Stimulated activated CD8-positive, alpha-beta memory T cell treated with anti-CD3 and anti-CD28 coated beads, Interleukin-7, amount 100 ng/mL, for 1 hour (primary cell): ENCODE measurements at regions not wholly inside any gene's neighbourhood (a gene's known extent, or its start where the extent isn't known, plus 50 kb on each side); places are given as distances from the start of the nearest gene placed in this dataset.

ENCODE experiments used
- DNase-seq, 2 donors: peaks; one replicate each; pipeline ENCODE4 v3.0.0-alpha.2; 2020; ENCODE audit warnings: low read depth in 2 of 2

- no peak for DNase-seq
These were observed 149.1 kb downstream of the BMP4 start for GRCh38 chr14:53807542-53807941.

GRCh38 chr14:53807108-53807507 is 149.5 kb downstream of the BMP4 start:
- DNase-seq, result no peak

DNA sequence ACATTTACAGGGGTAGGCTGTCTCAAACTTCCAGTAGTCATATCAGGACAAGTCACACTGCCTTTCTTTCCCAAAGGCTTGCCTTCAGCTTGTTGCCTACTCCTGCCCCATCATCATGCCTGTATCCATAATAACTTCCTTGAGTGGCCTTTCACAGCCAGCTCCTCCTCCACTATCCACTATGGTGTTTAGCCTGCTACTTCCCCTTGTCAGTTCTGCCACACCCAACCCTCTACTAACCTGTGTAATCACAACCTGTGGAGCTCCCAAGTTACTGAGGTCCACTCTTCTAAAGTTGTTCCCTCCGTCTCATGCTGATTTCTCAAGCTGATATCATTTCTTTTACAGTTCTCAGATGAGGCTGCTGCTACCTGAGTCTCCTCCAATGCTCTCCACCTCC is 159.9 kb downstream of the BMP4 start:
- DNase-seq, result no peak

GRCh38 chr14:53793790-53794505 is 162.7 kb downstream of the BMP4 start:
- DNase-seq, result no peak

- DNase-seq, result no peak
These were observed 163.7 kb downstream of the BMP4 start for GRCh38 chr14:53792909-53793308.

DNA sequence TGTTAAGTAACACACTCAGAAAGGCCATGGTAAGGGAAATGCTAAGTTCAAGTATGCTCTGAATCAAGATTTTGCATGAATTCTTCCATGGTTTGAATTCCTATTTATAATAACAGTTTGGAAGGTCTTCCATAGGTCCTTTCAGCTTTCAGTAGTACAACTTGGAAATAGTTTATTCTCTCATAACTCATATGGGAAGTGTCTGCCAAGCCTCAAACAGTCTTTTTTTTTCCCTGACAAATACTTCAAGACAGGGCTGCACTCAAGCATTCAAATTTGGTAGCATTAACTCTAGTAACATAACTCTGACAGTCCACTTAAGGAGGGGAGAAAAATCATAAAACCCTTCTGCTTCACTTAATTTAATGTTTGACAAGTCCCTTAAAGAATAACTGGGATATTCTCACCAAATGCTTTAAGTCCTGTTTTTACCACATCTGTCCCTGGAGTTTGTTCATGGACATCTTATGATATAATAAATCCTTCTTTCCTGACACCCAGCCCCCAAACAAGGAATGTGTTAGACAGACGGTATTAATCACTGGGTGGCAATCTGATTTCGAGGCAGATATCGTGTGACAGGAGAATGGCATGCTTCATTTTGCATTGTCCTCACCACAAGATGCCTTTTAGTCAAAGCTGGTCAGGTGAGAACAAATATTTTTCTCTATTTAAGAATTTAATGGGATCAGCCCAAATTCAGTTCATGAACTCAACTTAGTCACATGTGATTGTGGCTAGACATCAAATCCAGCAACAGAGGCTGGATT is 165.7 kb downstream of the BMP4 start:
- DNase-seq, result no peak

GRCh38 chr14:53788566-53788965 is 168.1 kb downstream of the BMP4 start:
- DNase-seq, result no peak

DNA sequence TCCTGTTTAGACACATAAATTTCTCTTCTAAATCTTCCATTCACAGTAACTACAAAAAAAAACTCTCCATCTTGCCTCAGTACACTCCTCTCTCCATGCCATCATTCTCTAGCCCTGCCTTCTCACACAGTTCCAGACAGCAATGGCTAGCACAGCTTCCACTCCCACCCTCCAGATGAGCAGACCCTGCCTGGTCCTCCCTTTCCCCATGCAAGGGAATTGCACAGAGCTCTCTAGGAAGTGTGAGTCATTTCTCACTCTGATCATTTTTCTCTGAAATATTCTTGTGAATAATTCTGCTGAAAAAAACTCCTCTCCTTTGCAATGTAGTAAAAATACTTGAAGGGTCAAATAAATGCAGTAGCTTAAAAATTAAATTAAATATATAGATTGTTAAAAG is 170.6 kb downstream of the BMP4 start:
- no peak for DNase-seq

GRCh38 chr14:53784688-53785087 is 171.9 kb downstream of the BMP4 start:
- no peak for DNase-seq

GRCh38 chr14:53783256-53783655 is 173.4 kb downstream of the BMP4 start:
- no peak for DNase-seq

DNA sequence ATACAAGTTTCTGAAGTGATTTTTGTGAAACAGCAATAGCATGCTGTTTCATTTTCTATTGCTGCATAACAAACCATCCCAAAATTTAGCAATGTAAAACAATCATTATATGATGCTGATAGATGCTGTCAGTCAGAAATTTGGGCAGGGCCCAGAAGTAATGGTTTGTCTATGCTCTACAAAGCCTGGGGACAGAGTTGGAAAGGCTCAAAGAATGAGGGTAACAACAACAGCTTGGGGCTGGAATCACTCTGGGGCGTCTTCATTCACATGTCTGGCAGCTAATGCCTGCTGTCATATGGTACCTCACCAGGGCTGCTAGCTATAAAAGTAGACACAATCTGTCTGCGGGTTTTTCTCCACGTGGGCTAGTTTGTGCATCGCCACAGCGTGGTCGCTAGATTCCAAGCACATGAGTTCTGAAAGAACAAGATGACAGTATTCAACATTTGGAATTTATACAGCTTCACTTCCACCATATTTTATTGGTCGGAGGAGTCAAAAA is 176.5 kb downstream of the BMP4 start:
- no peak for DNase-seq

DNA sequence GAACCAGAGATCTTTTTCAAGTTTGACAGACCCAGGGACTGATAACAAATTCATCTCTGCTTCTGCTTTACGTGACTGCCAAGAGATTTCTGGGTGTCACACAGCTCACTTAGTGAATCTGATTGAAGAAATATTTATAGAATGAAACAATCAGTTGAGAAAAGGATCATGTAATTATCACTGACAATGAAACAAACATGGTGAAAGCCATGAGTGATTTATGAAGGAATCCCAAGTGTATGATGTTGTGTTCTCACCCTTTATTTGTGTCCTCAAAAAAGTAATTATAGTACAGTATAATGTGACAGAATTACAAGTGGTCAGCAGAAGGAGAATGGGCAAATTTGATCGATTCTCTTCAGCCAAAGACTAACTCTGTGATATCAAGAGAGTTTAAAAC is 177.3 kb downstream of the BMP4 start:
- no peak for DNase-seq

DNA sequence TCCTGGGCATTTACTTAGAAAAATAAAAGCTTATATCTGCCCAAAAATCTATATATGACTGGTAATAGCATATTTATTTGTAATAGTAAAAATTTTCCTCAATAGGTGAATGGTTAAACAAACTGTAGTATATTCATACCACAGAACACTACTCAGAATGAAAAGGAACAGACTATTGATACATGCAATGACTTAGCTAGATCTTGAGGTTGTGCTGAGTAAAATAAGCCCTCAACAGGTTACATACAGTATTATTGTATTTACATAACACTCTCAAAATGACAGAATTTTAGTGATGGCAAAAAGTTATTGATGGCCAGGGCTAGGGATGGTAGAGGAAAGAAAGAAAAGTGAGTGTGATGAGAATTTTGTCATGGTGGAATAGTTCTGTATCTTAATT is 178.4 kb downstream of the BMP4 start:
- DNase-seq, result no peak

GRCh38 chr14:53772936-53773335 is 183.7 kb downstream of the BMP4 start:
- DNase-seq, result no peak

DNA sequence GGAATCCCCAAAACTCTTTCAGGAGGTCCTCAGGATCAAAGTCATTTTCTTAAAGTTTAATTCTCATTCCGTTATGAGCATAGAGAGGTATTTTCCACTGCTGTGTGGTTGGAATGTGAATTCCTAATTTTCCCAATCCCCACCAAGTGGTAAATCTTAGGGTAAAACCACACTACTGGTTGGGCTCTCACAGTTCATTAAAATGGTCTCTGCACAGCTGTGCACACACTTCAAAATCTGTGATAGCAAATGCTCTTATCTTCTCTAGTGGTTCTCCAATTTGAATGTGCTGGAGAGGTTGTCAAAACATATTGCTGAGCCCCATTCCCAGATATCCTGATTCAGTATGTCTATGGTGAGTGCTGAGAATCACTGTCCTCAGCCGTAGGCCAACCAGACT is 189.1 kb downstream of the BMP4 start:
- no peak for DNase-seq

DNA sequence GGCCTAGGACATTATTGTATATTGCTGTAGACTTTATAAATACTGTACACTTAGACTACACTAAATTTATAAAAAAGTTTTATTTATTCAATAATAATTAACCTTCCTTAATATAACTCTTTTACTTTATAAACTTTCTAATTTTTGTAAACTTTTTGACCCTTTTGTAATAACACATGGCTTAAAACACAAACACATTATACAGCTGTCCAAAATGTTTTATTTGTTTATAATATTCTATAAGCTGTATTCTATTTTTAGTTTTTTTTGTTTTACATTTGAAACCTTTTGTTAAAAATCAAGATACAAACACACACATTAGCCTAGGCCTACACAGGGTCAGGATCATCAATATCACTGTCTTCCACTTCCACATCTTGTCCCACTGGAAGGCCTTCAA is 190.0 kb downstream of the BMP4 start:
- no peak for DNase-seq

- no peak for DNase-seq
These were observed 190.5 kb downstream of the BMP4 start for GRCh38 chr14:53766106-53766505.

- no peak for DNase-seq
These were observed 191.8 kb downstream of the BMP4 start for GRCh38 chr14:53764846-53765245.

DNA sequence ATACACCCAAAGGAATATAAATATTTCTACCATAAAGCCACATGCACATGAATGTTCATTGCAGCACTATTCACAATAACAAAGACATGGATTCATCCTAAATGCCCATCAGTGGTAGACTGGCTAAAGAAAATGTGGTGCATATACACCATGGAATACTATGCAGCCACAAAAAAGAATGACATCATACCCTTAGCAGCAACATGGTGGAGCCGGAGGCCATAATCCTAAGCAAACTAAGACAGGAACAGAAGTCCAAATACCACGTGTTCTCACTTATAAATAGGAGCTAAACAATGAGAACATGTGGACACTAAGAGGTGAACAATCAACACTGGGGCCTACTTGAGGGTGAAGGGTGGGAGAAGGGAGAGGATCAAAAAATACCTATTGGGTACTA is 198.5 kb downstream of the BMP4 start:
- DNase-seq, result no peak

DNA sequence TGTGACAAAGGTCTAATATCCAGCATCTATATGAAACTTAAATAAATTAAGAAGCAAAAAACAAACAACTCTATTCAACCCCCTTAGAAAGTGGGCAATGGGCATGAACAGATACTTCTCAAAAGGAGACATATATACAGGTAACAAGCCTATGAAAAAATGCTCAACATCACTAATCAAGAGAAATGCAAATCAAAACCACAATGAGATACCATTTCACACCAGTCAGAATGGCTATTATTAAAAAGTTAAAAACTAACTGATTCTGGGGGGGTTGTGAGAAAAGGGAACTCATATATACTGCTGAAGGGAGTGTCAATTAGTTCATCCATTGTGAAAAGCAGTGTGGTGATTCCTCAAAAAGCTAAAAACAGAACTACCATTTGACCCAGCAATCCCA is 198.9 kb downstream of the BMP4 start:
- no peak for DNase-seq

GRCh38 chr14:53751650-53752049 is 205.0 kb downstream of the BMP4 start:
- no peak for DNase-seq

- no peak for DNase-seq
These were observed 207.9 kb downstream of the BMP4 start for GRCh38 chr14:53748691-53749090.

DNA sequence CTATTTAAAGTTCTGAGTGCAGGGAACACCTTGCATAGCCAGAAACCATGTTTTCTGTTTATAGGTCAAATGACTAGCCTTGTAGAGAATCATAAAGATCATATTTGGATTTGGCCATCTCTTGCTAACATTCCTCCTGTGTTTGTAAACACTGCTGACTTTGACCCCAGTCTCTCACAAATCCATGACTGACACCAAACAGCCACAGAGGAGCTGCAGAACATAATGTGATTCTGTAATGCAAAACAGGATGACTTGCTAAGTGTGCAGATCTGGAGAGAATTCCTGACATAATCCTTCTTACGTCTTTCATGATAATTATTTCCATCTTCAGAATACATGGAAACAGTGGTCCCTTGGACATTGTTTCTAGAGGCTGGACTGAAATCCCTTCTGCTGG is 211.8 kb downstream of the BMP4 start:
- DNase-seq, result no peak
